H7 (cell line): ENCODE measurements at regions not wholly inside any gene's neighbourhood (a gene's known extent, or its start where the extent isn't known, plus 50 kb on each side); places are given as distances from the start of the nearest gene placed in this dataset.
A peak's percentile ranks its signal among the peaks of the same experiment; 100 is the strongest.
"Not testable (repeated sequence)": the region's sequence is repeated elsewhere in the genome, so short reads cannot be mapped to it uniquely, and the experiment has no call there.

Source experiments
- DNase-seq: peaks from one replicate; pipeline ENCODE4 v3.0.0; 2012
- H3K27me3 ChIP-seq: 2 replicates; pipeline ENCODE4 v1.6.0; 2011; ENCODE audit warnings: mild to moderate bottlenecking, low read length; ENCODE audit not compliant: control insufficient read depth, insufficient read depth
- H3K36me3 ChIP-seq: replicated peaks from 2 replicates; pipeline ENCODE4 v1.5.1; 2011; ENCODE audit warnings: low read length; ENCODE audit not compliant: control insufficient read depth, insufficient read depth
- H3K4me3 ChIP-seq: 2 replicates; pipeline ENCODE4 v1.5.1; 2011; ENCODE audit warnings: low read depth, mild to moderate bottlenecking, control low read depth, low read length, moderate library complexity; ENCODE audit not compliant: insufficient read depth

GRCh38 chrX:95484781-95485180 is 1199.9 kb upstream of the DIAPH2 start:
- H3K27me3 ChIP-seq = no peaks in the 10 kb centered on the region
- H3K4me3 ChIP-seq = no peak overlapping the region
- DNase-seq = no peak
- no peaks in the 10 kb centered on the region for H3K36me3 ChIP-seq

- Histone ChIP-seq H3K27me3 (no peaks in the 10 kb centered on the region), H3K36me3 (no peaks in the 10 kb centered on the region), H3K4me3 (no peak overlapping the region)
- peak; percentile 26 for DNase-seq
Measured at GRCh38 chrX:95505721-95506120, 1178.9 kb upstream of the DIAPH2 start.

DNA sequence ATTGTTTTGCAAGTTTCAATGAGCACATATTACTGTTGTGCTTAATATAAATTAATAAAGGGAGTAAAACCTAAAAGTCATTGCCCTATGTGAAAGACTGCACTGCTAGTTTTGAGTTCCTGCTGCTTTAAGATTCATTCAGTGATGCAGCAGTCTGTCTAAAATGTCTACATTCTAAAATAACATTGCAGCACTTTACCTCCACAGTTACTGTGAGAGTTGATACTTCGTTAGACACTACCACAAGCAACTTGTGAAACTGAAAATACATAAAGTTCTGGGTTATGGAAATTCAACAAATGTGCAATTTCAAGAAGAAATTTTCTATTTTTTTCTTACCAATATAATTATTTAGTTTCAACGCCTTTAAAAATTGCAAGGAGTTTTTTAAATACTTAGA is 1175.2 kb upstream of the DIAPH2 start:
- Histone ChIP-seq H3K27me3 (no peaks in the 10 kb centered on the region), H3K36me3 (no peaks in the 10 kb centered on the region), H3K4me3 (no peak overlapping the region)
- no peak for DNase-seq

DNA sequence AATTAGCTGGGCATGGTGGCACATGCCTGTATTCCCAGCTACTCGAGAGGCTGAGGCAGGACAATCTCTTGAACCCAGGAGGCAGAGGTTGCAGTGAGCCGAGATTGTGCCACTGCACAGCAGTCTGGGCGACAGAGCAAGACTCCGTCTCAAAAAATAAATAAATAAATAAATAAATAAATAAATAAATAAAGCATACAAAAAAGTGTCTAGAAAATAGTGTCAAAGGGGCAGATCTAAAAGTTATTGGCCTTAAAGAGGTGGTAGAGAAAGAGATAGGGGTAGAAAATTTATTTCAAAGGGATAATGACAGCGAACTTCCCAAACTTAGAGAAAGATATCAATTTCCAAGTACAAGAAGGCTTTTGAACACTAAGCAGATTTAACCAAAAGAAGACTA is 1160.6 kb upstream of the DIAPH2 start:
- H3K27me3 ChIP-seq, H3K4me3 ChIP-seq, DNase-seq, H3K36me3 ChIP-seq: not testable (repeated sequence)

DNA sequence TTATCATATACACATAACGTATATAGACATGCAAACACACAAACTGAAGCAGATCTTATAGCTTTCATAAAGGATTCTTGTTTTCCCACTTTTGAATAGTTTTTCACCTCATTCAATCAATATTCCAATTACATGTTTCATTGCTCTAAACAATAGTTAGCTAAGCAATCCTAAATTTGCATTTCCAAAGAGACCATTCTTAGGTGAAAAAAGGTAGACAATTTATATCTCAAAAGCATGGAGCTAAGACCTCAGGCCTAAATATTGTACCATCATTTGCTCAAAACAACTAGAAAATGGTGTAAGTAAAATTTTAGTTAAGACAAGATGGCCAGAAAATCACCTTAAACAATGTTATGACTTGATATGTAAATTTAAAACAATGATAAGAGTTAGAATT is 1148.5 kb upstream of the DIAPH2 start:
- no peaks in the 10 kb centered on the region for H3K27me3 ChIP-seq
- no peak overlapping the region for H3K4me3 ChIP-seq
- no peak for DNase-seq
- H3K36me3 ChIP-seq = no peaks in the 10 kb centered on the region

DNA sequence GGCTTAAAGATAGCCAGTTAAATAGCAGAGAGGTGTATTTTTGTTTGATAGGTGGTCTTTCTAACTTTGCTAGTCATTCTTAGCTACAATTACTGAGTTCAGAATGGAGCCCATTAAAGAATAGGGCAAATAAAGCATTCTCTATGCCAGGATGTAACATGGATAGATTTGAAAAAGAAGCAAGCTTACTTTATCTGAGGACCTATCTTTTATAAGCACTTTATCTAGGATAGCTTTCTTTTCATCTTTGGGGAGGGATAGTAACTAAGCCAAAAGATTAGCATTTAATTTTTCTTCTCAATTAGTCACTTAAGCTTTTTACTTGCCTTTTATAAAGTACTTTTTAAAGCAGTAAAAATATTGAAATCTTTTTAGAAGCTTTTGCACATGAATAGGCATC is 1148.0 kb upstream of the DIAPH2 start:
- no peak for DNase-seq
- H3K36me3 ChIP-seq = no peaks in the 10 kb centered on the region
- H3K27me3 ChIP-seq = no peaks in the 10 kb centered on the region
- no peak overlapping the region for H3K4me3 ChIP-seq

DNA sequence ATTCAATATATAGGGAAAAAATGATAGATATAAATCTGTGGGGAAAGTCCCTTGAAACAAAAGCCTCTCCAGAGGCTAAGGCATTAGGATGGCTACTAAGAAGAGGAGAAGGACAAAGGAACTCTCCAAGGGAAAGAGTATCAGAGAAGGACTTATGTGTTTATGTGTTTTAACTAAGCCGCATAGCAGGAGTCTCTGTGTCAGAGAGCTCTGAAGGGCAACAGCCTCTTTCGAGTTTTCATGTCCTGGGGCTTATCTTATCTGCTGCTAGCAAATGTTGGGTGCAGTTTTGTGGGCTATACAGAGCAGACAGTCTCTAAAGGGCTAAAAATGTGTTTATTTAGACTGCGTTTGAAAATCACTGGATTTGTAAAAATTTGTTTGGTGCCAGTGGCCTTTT is 1145.6 kb upstream of the DIAPH2 start:
- no peaks in the 10 kb centered on the region for H3K27me3 ChIP-seq
- peak; percentile 8 for DNase-seq

DNA sequence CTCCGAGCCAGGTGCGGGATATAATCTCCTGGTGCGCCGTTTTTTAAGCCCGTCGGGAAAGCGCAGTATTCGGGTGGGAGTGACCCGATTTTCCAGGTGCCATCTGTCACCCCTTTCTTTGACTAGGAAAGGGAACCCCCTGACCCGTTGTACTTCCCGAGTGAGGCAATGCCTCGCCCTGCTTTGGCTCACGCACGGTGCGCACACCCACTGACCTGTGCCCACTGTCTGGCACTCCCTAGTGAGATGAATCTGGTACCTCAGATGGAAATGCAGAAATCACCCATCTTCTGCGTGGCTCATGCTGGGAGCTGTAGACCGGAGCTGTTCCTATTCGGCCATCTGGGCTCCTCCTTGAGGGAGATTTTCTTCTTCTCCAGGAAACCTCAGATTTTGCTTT is 1135.1 kb upstream of the DIAPH2 start:
- DNase-seq, H3K4me3 ChIP-seq, H3K27me3 ChIP-seq, H3K36me3 ChIP-seq: not testable (repeated sequence)

More for the DNA sequence above, 1145.6 kb upstream of the DIAPH2 start:
- Histone ChIP-seq H3K36me3 (no peaks in the 10 kb centered on the region), H3K4me3 (no peak overlapping the region)

DNA sequence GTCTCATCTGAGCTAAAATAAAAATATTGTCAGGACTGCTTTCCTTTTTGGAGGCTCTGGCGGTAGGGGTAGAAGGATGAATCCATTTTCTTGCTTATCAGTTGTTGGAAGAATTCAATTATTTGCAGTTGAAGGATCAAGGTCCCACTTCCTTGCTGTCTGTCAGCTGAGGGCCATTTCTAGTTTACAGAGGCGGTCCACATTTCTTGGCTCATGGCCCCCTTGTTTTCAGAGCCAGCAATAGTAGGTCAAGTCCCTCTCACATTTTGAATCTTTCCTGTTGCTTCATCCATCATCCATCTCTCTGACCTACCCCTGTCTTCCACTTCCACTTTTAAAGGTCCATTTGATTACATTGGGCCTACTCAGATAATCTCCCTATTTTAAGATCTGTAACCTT is 1099.3 kb upstream of the DIAPH2 start:
- no peak for DNase-seq
- H3K4me3 ChIP-seq = no peak overlapping the region
- no peaks in the 10 kb centered on the region for H3K27me3 ChIP-seq
- H3K36me3 ChIP-seq = no peaks in the 10 kb centered on the region

- no peak for DNase-seq
- Histone ChIP-seq H3K4me3 (no peak overlapping the region), H3K36me3 (no peaks in the 10 kb centered on the region), H3K27me3 (no peaks in the 10 kb centered on the region)
Measured at GRCh38 chrX:95612350-95612749, 1072.3 kb upstream of the DIAPH2 start.

- Histone ChIP-seq H3K4me3 (no peak overlapping the region), H3K36me3 (no peaks in the 10 kb centered on the region), H3K27me3 (no peaks in the 10 kb centered on the region)
- DNase-seq = no peak
Measured at GRCh38 chrX:95622200-95622599, 1062.4 kb upstream of the DIAPH2 start.

- no peak for DNase-seq
- H3K27me3 ChIP-seq = no peaks in the 10 kb centered on the region
- no peak overlapping the region for H3K4me3 ChIP-seq
- H3K36me3 ChIP-seq = no peaks in the 10 kb centered on the region
Measured at GRCh38 chrX:95626748-95627147, 1057.9 kb upstream of the DIAPH2 start.

- no peak for DNase-seq
- Histone ChIP-seq H3K4me3 (no peak overlapping the region), H3K27me3 (no peaks in the 10 kb centered on the region), H3K36me3 (no peaks in the 10 kb centered on the region)
Measured at GRCh38 chrX:95628796-95629195, 1055.8 kb upstream of the DIAPH2 start.

- DNase-seq = no peak
- H3K4me3 ChIP-seq = no peak overlapping the region
- H3K36me3 ChIP-seq = no peaks in the 10 kb centered on the region
- no peaks in the 10 kb centered on the region for H3K27me3 ChIP-seq
Measured at GRCh38 chrX:95629737-95630136, 1054.9 kb upstream of the DIAPH2 start.

DNA sequence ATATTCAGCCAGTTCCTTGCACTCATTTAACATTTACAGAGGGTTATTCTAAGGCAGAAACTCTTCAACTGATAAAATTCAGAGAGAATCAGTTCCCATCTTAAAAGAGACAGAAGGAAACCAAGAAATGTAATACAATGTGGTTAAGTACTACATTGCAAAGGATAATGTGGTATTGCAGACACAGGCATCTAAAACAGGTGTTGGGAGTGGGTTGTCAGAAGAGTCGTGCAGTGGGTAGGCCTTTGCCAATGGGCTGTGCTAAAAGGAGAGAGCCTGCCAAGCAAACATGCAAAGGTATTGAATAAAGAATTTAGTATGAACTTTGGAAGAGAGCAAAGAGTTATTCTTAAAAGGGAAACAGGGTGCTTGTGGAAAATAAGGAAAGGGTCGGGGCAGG is 1044.4 kb upstream of the DIAPH2 start:
- DNase-seq = no peak
- H3K4me3 ChIP-seq = no peak overlapping the region
- H3K27me3 ChIP-seq = no peaks in the 10 kb centered on the region
- no peaks in the 10 kb centered on the region for H3K36me3 ChIP-seq

GRCh38 chrX:95645738-95646137 is 1038.9 kb upstream of the DIAPH2 start:
- Histone ChIP-seq H3K4me3 (no peak overlapping the region), H3K27me3 (no peaks in the 10 kb centered on the region), H3K36me3 (no peaks in the 10 kb centered on the region)
- DNase-seq = no peak
